ENCODE measurements at regions not wholly inside any gene's neighbourhood (a gene's known extent, or its start where the extent isn't known, plus 50 kb on each side); places are given as distances from the start of the nearest gene placed in this dataset.

DNA sequence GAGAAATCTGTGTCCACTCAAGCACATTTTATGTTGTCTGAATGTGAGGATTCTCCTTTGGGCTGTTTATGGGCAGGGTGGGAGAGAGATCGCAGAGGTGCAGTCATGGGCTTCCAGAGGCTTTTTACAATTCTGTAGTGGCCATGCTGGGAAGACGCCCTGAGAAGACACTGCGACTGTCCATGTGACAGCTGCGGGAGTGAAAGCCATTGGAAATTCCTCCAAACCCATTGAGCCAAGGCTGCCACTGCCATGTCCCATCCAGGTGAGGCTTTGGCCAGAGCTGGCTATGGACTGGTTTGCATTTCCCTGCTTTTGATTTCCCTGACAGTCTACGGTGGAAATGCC lies 216.9 kb upstream of the ECI2 start:
- 86% methylated on average over 5 of the region's 5 CpGs for WGBS
- intact Hi-C loops (cut with DNase I): loop anchor here (5.0 to 10.0 kb wide), 2 partner anchors 230 to 423 kb away; partner anchors contain the start of gene CDYL
- no peak for DNase-seq (ENCODE audit: extremely low spot score)
- Histone ChIP-seq H3K36me3 (no peaks in the 10 kb centered on the region), H3K4me3 (peak overlapping the region; percentile 28 to 46 (median 34)), H3K4me1 (peaks cover 25 to 45% (median 34%) of the 10 kb centered on the region in 4 donors), H3K27me3 (no peaks in the 10 kb centered on the region), H3K27ac (replicated peaks in 1 of 4) (peak overlapping the region; percentile 75 to 86 (median 80)), H3K9me3 (no peaks in the 10 kb centered on the region)
- TF ChIP-seq, protein P1, sequence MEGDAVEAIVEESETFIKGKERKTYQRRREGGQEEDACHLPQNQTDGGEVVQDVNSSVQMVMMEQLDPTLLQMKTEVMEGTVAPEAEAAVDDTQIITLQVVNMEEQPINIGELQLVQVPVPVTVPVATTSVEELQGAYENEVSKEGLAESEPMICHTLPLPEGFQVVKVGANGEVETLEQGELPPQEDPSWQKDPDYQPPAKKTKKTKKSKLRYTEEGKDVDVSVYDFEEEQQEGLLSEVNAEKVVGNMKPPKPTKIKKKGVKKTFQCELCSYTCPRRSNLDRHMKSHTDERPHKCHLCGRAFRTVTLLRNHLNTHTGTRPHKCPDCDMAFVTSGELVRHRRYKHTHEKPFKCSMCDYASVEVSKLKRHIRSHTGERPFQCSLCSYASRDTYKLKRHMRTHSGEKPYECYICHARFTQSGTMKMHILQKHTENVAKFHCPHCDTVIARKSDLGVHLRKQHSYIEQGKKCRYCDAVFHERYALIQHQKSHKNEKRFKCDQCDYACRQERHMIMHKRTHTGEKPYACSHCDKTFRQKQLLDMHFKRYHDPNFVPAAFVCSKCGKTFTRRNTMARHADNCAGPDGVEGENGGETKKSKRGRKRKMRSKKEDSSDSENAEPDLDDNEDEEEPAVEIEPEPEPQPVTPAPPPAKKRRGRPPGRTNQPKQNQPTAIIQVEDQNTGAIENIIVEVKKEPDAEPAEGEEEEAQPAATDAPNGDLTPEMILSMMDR (IDR thresholded peaks at IDR 0.05): no peak
- TF ChIP-seq POLR2AphosphoS5 (IDR thresholded peaks at IDR 0.05) (no peak), EP300 (IDR thresholded peaks at IDR 0.05) (no peak), POLR2A (IDR thresholded peaks at IDR 0.05; ENCODE audit: low read depth) (no peak)

DNA sequence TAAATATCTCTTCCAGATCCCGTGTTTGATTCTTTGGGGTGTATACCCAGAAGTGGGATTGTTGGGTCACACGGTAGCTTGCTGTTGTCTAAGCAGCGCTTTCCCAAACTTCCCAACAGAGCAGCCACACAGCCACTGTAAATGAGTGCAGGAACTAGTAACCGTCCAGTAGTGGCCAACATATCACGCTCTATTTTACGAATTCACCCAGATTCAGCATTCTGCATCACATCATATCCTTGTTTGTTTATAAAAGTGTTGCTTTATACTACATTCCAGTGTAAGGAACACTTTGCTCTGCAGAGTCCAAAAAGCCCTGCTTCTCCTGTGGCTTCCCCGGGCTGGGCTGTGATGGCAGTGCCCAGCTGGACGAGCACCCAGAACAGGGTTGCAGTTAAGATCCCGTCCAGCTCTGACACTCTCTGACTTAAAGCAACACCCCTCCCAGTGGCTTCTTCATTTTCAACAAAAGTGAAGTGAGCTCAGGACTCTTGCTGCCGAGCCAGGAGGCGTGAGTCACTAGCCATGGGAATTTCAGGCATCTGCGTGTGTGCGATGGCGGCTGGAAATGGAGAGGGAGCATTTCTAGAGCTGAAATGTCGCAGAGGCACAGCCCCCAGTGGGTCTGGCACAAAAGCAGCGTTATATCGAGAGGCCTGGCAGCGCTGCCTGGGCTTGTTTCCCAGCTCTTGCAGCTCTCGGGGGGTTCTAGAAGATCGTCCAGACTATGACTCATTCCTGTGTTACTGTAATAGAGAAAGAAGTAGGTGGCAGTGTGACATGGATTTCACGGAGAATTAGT lies 216.3 kb upstream of the ECI2 start:
- TF ChIP-seq POLR2AphosphoS5 (IDR thresholded peaks at IDR 0.05) (peak; percentile 72 to 80), EP300 (IDR thresholded peaks at IDR 0.05) (no peak)
- TF ChIP-seq, protein P1 (IDR thresholded peaks at IDR 0.05): peak in 2 of 3 experiments; percentile 2 to 24
- intact Hi-C loops (cut with DNase I): loop anchor here (5.0 to 10.0 kb wide), 2 partner anchors 231 to 423 kb away; partner anchors contain the start of gene CDYL
- DNase-seq (ENCODE audit: extremely low spot score): no peak
- Histone ChIP-seq H3K4me3 (peak overlapping the region; percentile 28 to 46 (median 34)), H3K36me3 (no peaks in the 10 kb centered on the region), H3K27me3 (no peaks in the 10 kb centered on the region), H3K4me1 (peaks cover 26 to 45% (median 31%) of the 10 kb centered on the region in 4 donors), H3K9me3 (no peaks in the 10 kb centered on the region), H3K27ac (replicated peaks in 1 of 4) (peak overlapping the region; percentile 75 to 86 (median 80))
- 33% methylated on average over 21 of the region's 21 CpGs for WGBS

DNA sequence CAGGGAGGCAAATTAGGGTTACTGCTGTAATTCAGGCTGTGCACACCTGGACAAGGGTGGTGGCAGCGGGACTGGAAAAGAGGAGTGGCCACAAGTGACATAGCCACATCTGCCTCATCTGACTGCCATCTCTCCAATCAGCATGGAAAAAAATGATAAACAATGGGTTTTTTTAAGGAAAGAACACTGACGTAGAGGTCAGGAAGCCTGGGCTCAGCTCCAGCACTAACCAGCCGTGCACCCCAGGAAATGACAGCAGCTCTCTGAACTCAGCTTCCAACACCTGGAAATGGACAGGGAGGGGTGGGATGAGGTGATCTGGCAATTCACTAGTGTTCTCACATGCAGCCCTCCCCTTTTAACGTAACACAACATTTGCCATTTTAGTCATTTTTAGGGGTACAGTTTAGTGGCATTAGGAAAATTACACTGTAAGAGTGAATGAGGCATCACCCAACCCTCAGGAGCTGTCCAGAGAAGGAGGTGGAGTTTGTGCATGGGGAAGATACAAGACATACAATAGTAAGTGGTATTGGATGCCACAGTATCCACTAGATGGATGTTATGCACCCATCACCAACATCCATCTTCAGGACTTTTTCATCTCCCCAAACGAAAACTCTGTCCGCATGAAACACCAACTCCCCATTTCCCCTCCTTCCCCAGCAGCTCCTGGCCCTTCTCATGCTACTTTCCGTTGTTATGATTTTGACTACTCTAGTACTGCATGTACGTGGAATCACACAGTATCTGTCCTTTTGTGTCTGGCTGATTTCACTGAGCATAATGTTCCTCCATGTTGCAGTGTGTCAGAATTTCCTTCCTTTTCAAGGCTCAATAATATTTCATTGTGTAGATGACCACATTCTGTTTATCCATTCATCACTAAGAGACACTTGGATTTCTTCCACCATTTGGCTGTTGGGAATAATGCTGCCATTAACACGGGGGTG lies 215.5 kb upstream of the ECI2 start:
- intact Hi-C loops (cut with DNase I): loop anchor here (5.0 to 10.0 kb wide), 2 partner anchors 231 to 424 kb away; partner anchors contain the start of gene CDYL
- DNase-seq (ENCODE audit: extremely low spot score): no peak
- Histone ChIP-seq H3K27ac (replicated peaks in 1 of 4) (peak overlapping the region; percentile 75 to 86 (median 80)), H3K36me3 (no peaks in the 10 kb centered on the region), H3K9me3 (no peaks in the 10 kb centered on the region), H3K27me3 (no peaks in the 10 kb centered on the region), H3K4me1 (peaks cover 26 to 45% (median 31%) of the 10 kb centered on the region in 4 donors), H3K4me3 (peak overlapping the region in 1 of 4 donors; percentile 35)
- TF ChIP-seq POLR2AphosphoS5 (IDR thresholded peaks at IDR 0.05): peak; percentile 14 to 63
- TF ChIP-seq, protein P1 (IDR thresholded peaks at IDR 0.05): no peak
- WGBS: 54% methylated on average over 9 of the region's 9 CpGs

DNA sequence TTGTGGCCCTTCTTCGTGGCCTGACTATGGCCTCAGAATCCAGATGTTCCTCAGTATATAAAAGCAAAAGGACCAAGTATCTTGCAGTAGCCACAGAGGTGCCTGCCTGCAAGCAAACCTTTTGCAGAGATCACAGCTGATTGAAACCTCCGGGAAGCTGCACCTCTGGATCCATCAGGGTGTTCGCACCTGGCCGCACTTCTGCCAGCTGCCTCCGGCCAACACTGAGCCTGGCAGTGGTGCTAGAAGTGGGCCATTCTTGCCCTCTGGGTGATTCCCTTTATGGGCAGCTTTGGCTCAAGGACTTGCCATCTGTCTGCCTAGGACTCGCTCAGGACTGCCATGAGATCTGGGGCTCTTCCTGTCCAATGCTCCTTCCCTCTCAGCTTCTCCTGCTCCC lies 214.6 kb upstream of the ECI2 start:
- H3K27ac ChIP-seq (replicated peaks in 1 of 4): peak overlapping the region in 2 of 4 donors; percentile 11 to 77
- WGBS: 88% methylated on average over 3 of the region's 6 CpGs
- intact Hi-C loops (cut with DNase I): loop anchor here (5.0 to 10.0 kb wide), 2 partner anchors 232 to 425 kb away; partner anchors contain the start of gene CDYL
- DNase-seq (ENCODE audit: extremely low spot score): peak; percentile 42
- H3K36me3 ChIP-seq: no peaks in the 10 kb centered on the region
- no peaks in the 10 kb centered on the region for H3K27me3 ChIP-seq
- peaks cover 26 to 45% (median 31%) of the 10 kb centered on the region in 4 donors for H3K4me1 ChIP-seq
- TF ChIP-seq POLR2A (IDR thresholded peaks at IDR 0.05; ENCODE audit: low read depth): no peak
- TF ChIP-seq, protein P1 (IDR thresholded peaks at IDR 0.05): no peak
- TF ChIP-seq POLR2AphosphoS5 (IDR thresholded peaks at IDR 0.05): no peak
- no peak for TF ChIP-seq EP300 (IDR thresholded peaks at IDR 0.05)
- H3K9me3 ChIP-seq: no peaks in the 10 kb centered on the region
- no peak overlapping the region for H3K4me3 ChIP-seq
